ENCODE measurements at regions not wholly inside any gene's neighbourhood (a gene's known extent, or its start where the extent isn't known, plus 50 kb on each side); places are given as distances from the start of the nearest gene placed in this dataset.
A peak's percentile ranks its signal among the peaks of the same experiment; 100 is the strongest.

GRCh38 chr4:156194896-156195295 is 241.2 kb upstream of the CTSO start:
- Mint-ChIP-seq H3K27ac (no peak overlapping the region), H3K36me3 (ENCODE audit: low read depth) (no peaks in the 10 kb centered on the region), H3K9me3 (no peaks in the 10 kb centered on the region), H3K4me3 (no peak overlapping the region), H3K27me3 (ENCODE audit: low read depth, poor library complexity) (peaks cover 7% of the 10 kb centered on the region), H3K4me1 (peaks cover 46% of the 10 kb centered on the region)
- DNase-seq: no peak
- TF ChIP-seq CTCF (IDR thresholded peaks at IDR 0.05): no peak

GRCh38 chr4:156193800-156194199 is 240.1 kb upstream of the CTSO start:
- no peak for TF ChIP-seq CTCF (IDR thresholded peaks at IDR 0.05)
- H3K4me3 Mint-ChIP-seq: no peak overlapping the region
- peaks cover 46% of the 10 kb centered on the region for H3K4me1 Mint-ChIP-seq
- no peaks in the 10 kb centered on the region for H3K9me3 Mint-ChIP-seq
- H3K36me3 Mint-ChIP-seq (ENCODE audit: low read depth): no peaks in the 10 kb centered on the region
- H3K27me3 Mint-ChIP-seq (ENCODE audit: low read depth, poor library complexity): peaks cover 7% of the 10 kb centered on the region
- peak overlapping the region; percentile 40 for H3K27ac Mint-ChIP-seq
- DNase-seq: no peak

GRCh38 chr4:156193106-156193505 is 239.4 kb upstream of the CTSO start:
- Mint-ChIP-seq H3K9me3 (no peaks in the 10 kb centered on the region), H3K4me3 (peak overlapping the region; percentile 18), H3K27ac (peak overlapping the region; percentile 81), H3K27me3 (ENCODE audit: low read depth, poor library complexity) (peaks cover 7% of the 10 kb centered on the region), H3K36me3 (ENCODE audit: low read depth) (no peaks in the 10 kb centered on the region), H3K4me1 (peaks cover 46% of the 10 kb centered on the region)
- no peak for TF ChIP-seq CTCF (IDR thresholded peaks at IDR 0.05)
- DNase-seq: peak; percentile 16

- TF ChIP-seq CTCF (IDR thresholded peaks at IDR 0.05): no peak
- H3K4me3 Mint-ChIP-seq: no peak overlapping the region
- H3K27me3 Mint-ChIP-seq (ENCODE audit: low read depth, poor library complexity): peaks cover 4% of the 10 kb centered on the region
- peaks cover 35% of the 10 kb centered on the region for H3K4me1 Mint-ChIP-seq
- no peak overlapping the region for H3K27ac Mint-ChIP-seq
- H3K36me3 Mint-ChIP-seq (ENCODE audit: low read depth): no peaks in the 10 kb centered on the region
- no peak for DNase-seq
- no peaks in the 10 kb centered on the region for H3K9me3 Mint-ChIP-seq
Measured at GRCh38 chr4:156192033-156192432, 238.4 kb upstream of the CTSO start.

GRCh38 chr4:156191044-156191781 is 237.5 kb upstream of the CTSO start:
- Mint-ChIP-seq H3K4me1 (peaks cover 29% of the 10 kb centered on the region), H3K9me3 (no peaks in the 10 kb centered on the region), H3K36me3 (ENCODE audit: low read depth) (no peaks in the 10 kb centered on the region), H3K27ac (no peak overlapping the region), H3K27me3 (ENCODE audit: low read depth, poor library complexity) (peaks cover 3% of the 10 kb centered on the region), H3K4me3 (no peak overlapping the region)
- DNase-seq: no peak
- TF ChIP-seq CTCF (IDR thresholded peaks at IDR 0.05): no peak

- no peak overlapping the region for H3K4me3 Mint-ChIP-seq
- H3K4me1 Mint-ChIP-seq: peaks cover 29% of the 10 kb centered on the region
- H3K9me3 Mint-ChIP-seq: no peaks in the 10 kb centered on the region
- TF ChIP-seq CTCF (IDR thresholded peaks at IDR 0.05): no peak
- H3K27me3 Mint-ChIP-seq (ENCODE audit: low read depth, poor library complexity): peaks cover 3% of the 10 kb centered on the region
- DNase-seq: no peak
- H3K36me3 Mint-ChIP-seq (ENCODE audit: low read depth): no peaks in the 10 kb centered on the region
- no peak overlapping the region for H3K27ac Mint-ChIP-seq
Measured at GRCh38 chr4:156190615-156191014, 236.9 kb upstream of the CTSO start.
